ENCODE measurements at regions not wholly inside any gene's neighbourhood (a gene's known extent, or its start where the extent isn't known, plus 50 kb on each side); places are given as distances from the start of the nearest gene placed in this dataset.

- TF ChIP-seq USF1 (IDR thresholded peaks at IDR 0.05; ENCODE audit: borderline replicate concordance, extremely low read length, insufficient read depth, low read depth, low read length), result no peak
- TF ChIP-seq FOXM1 (IDR thresholded peaks at IDR 0.05; ENCODE audit: low read depth, low read length), result no peak
- TF ChIP-seq MTA3 (IDR thresholded peaks at IDR 0.05; ENCODE audit: borderline replicate concordance, low read length), result no peak
- no peak for TF ChIP-seq SUZ12 (IDR thresholded peaks at IDR 0.05; ENCODE audit: unreplicated experiment)
- no peak for DNase-seq (ENCODE audit: low read depth, low spot score)
- H3K4me1 ChIP-seq (ENCODE audit: control insufficient read depth, insufficient read depth, low read length), result no peaks in the 10 kb centered on the region
- BruUV-seq (replicated peaks), result no TSS peak
- no peaks in the 10 kb centered on the region for H3K79me2 ChIP-seq (ENCODE audit: control insufficient read depth, insufficient read depth, low read length)
- H3K27ac ChIP-seq (ENCODE audit: control insufficient read depth, insufficient read depth), result no peak overlapping the region
- no peaks in the 10 kb centered on the region for H3K27me3 ChIP-seq (replicated peaks in 1 of 2; ENCODE audit: control insufficient read depth in 2 of 2, insufficient read depth in 2 of 2, low read length in 1 of 2)
- no peak for FAIRE-seq
- POLR2A ChIA-PET, result no interaction called here
- RAD21 ChIA-PET (ENCODE audit: unreplicated experiment), result no interaction called here
- CTCF ChIA-PET, result no interaction called here
- H4K20me1 ChIP-seq (ENCODE audit: control insufficient read depth, insufficient read depth), result no peaks in the 10 kb centered on the region
- no peaks in the 10 kb centered on the region for H3K36me3 ChIP-seq (ENCODE audit: control insufficient read depth in 2 of 2, insufficient read depth in 2 of 2, low read length in 1 of 2)
- in situ Hi-C loops (cut with MboI), result no loop called here
- no peak overlapping the region for H3K4me2 ChIP-seq (ENCODE audit: control insufficient read depth, insufficient read depth)
- SMC1A ChIA-PET (ENCODE audit: uncharacterized antibody, unreplicated experiment), result no interaction called here
- H3K9ac ChIP-seq (ENCODE audit: control insufficient read depth, insufficient read depth, low read length), result no peak overlapping the region
- ATAC-seq, result no peak
- no peaks in the 10 kb centered on the region for H3K9me3 ChIP-seq (replicated peaks; ENCODE audit: control insufficient read depth, insufficient read depth, low read length)
- WGBS (ENCODE audit: insufficient coverage, insufficient replicate concordance, low lambda C conversion rate, missing lambda C conversion rate), result 11% methylated on average over 9 of the region's 9 CpGs
- intact Hi-C loops (cut with micrococcal nuclease; ENCODE audit: unreplicated experiment), result no loop called here
- no peak overlapping the region for H3K4me3 ChIP-seq
- no peak overlapping the region for H2AFZ ChIP-seq (ENCODE audit: control insufficient read depth, low read depth, low read length)
Measured at GRCh38 chr6:146890644-146891434, 292.1 kb downstream of the ADGB start.

GRCh38 chr6:146891615-146892265 lies 293.0 kb downstream of the ADGB start:
- no peak overlapping the region for H3K27ac ChIP-seq (ENCODE audit: control insufficient read depth, insufficient read depth)
- FAIRE-seq, result no peak
- H3K27me3 ChIP-seq (replicated peaks in 1 of 2; ENCODE audit: control insufficient read depth in 2 of 2, insufficient read depth in 2 of 2, low read length in 1 of 2), result no peaks in the 10 kb centered on the region
- ChIA-PET RAD21 (ENCODE audit: unreplicated experiment) (no interaction called here), SMC1A (ENCODE audit: uncharacterized antibody, unreplicated experiment) (no interaction called here), CTCF (no interaction called here), POLR2A (no interaction called here)
- H3K79me2 ChIP-seq (ENCODE audit: control insufficient read depth, insufficient read depth, low read length), result no peaks in the 10 kb centered on the region
- no TSS peak for BruUV-seq (replicated peaks)
- H2AFZ ChIP-seq (ENCODE audit: control insufficient read depth, low read depth, low read length), result no peak overlapping the region
- no peak for TF ChIP-seq NFYB (IDR thresholded peaks at IDR 0.05; ENCODE audit: insufficient read depth, low read depth, low read length)
- TF ChIP-seq CBX5 (IDR thresholded peaks at IDR 0.05; ENCODE audit: low read depth), result no peak
- no peak for TF ChIP-seq YBX1 (IDR thresholded peaks at IDR 0.05)
- no peak for TF ChIP-seq SMARCA5 (IDR thresholded peaks at IDR 0.05)
- no peak for TF ChIP-seq E4F1 (IDR thresholded peaks at IDR 0.05; ENCODE audit: borderline replicate concordance, partially characterized antibody)
- TF ChIP-seq STAT3 (IDR thresholded peaks at IDR 0.05; ENCODE audit: low read depth, low read length), result no peak
- TF ChIP-seq ATF7 (IDR thresholded peaks at IDR 0.05; ENCODE audit: low read depth), result no peak
- no peak for ATAC-seq
- in situ Hi-C loops (cut with MboI), result no loop called here
- WGBS (ENCODE audit: insufficient coverage, insufficient replicate concordance, low lambda C conversion rate, missing lambda C conversion rate), result 38% methylated on average over 3 of the region's 3 CpGs
- intact Hi-C loops (cut with micrococcal nuclease; ENCODE audit: unreplicated experiment), result no loop called here
- H4K20me1 ChIP-seq (ENCODE audit: control insufficient read depth, insufficient read depth), result no peaks in the 10 kb centered on the region
- no peak overlapping the region for H3K9ac ChIP-seq (ENCODE audit: control insufficient read depth, insufficient read depth, low read length)
- no peaks in the 10 kb centered on the region for H3K36me3 ChIP-seq (ENCODE audit: control insufficient read depth in 2 of 2, insufficient read depth in 2 of 2, low read length in 1 of 2)
- H3K4me3 ChIP-seq, result no peak overlapping the region
- H3K4me2 ChIP-seq (ENCODE audit: control insufficient read depth, insufficient read depth), result no peak overlapping the region
- no peak for DNase-seq (ENCODE audit: low read depth, low spot score)
- no peaks in the 10 kb centered on the region for H3K4me1 ChIP-seq (ENCODE audit: control insufficient read depth, insufficient read depth, low read length)
- no peaks in the 10 kb centered on the region for H3K9me3 ChIP-seq (replicated peaks; ENCODE audit: control insufficient read depth, insufficient read depth, low read length)

Data from GM12878 (cell line).